GM18858 (cell line): ENCODE measurements at regions not wholly inside any gene's neighbourhood (a gene's known extent, or its start where the extent isn't known, plus 50 kb on each side); places are given as distances from the start of the nearest gene placed in this dataset.

Experiments
- ATAC-seq: cut with Tn5 transposase; IDR thresholded peaks from one replicate; pipeline ENCODE4 v1.9.1; 2021; ENCODE audit not compliant: unreplicated experiment

GRCh38 chr2:15733867-15734673 lies 142.4 kb downstream of the DDX1 start:
- no peak for ATAC-seq

DNA sequence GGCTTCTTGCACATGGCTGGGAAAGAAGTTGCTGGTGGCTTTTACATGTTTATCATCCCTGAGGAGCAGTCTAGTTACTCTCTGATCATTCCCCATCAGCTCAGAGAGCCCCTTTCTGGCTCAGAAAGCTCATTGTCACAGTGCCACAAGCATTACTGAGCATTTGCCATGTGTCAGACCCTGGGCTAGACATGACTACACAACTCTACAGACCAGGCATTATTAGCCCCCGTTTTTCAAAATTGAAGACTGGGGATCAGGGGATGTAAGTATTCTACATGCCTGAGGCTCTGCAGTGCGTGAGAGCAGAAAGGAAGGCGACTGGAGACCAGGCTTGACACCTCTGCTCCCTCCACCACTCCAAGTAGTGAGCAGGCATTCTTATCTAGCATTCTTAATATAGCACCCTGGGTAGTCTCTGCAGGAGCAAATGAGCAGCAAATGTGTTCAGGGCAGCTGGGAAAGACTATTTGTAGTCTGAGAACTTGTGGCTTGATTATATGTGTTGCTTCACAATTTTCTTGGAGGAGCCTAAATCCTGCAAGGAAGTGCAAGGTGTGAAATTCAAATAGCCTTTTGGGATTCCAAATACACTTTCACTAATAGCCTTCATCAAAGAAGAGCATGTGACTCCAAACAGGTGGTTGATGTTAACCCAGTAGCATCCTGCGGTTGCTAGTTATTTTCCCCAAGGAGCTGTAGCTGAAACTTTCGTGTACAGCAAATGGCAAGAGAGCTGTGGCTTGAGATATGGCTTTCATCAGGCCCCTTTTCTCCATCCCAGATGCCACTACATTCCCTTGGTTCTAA lies 143.2 kb downstream of the DDX1 start:
- ATAC-seq, result no peak

DNA sequence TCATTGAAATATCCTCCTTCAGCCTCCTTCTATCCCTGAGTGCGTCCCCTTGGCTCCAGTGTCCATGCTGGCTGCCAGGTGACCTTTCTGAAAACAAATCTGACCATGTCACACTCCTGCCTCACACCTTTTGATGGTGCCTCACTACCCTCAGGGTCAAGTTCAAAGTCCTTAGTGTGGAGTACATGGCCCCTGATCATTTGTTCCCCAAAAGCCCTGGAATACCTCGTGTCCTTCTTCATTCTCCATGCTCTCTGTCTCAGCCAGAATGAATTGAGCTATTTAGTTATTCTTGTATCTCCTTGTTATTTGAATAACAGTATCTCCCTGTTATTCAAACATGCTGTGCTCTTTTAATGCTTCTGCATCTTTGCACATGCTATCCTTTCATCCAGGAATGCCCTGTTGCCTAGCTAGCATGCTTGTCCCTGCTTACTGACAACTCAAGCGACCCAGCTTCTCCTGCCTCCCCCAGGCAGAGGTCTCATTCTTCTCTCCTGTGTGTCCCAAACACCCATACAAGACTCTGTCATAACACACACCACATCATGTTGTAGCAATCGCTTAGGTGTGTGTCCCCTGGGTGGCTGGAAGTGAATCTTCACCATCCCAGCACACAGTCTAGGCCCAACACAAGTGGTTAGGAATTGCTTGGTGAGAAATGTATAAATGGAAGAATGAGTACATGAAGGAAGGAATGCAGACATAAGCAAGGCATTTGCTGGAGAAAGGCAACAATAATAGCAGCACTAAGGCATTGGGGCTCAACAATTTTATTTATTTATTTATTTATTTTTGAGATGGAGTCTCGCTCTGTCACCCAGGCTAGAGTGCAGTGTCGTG lies 144.0 kb downstream of the DDX1 start:
- ATAC-seq, result no peak

DNA sequence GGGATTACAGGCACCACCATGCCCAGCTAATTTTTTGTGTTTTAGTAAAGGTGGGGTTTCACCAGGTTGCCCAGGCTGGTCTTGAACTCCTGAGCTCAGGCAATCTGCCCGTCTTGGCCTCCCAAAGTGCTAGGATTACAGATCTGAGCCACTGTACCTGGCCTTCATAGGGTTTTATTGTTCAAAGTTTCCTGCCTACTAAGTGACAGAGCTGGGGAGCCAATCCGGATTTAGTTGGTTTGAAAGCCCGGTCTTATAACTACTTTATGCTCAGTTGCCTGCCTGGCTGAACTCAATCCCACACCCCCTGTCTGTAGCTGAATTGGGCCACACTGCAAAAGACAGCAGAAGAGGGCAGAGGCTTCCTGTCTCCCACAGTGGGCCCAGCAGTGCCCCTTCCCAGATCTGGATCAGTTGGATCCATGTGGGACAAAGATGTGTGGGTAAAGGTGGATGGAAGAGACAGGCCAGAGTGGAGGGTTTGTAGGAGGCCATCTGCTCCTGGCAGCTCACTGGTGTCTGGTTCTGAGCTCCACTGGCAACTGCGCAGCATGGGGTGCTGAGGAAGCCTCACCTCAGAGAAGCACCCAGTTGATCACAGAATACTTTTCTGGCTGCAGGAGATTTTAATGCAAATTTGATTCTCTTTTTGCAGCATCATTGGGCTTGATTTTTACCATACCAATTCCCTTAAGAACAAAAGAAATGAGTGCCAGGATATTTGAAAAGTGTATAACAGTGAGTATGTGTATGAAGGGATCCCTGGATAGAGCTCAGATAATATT lies 144.9 kb downstream of the DDX1 start:
- ATAC-seq, result no peak

- ATAC-seq, result no peak
Observed at GRCh38 chr2:15737314-15738224, 145.9 kb downstream of the DDX1 start.

DNA sequence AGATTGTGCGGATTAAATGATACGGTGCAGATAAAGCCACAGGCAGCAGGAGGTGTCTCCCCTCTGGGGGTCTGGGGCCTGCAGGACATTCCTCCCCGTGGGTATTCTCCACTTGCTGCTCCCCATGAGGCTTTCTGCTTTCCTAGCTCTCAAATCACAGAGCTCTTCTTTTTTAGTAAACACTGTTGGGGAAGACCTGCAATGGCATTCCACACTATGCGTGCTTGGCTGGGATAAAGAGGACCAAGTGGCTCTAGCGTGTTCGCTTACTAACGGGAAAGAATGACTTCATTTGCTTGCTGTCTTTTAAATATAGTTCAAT lies 146.5 kb downstream of the DDX1 start:
- ATAC-seq, result no peak

GRCh38 chr2:15738943-15739342 lies 147.3 kb downstream of the DDX1 start:
- no peak for ATAC-seq

- no peak for ATAC-seq
Observed at GRCh38 chr2:15744820-15745219, 153.2 kb downstream of the DDX1 start.

GRCh38 chr2:15745350-15745749 lies 153.7 kb downstream of the DDX1 start:
- ATAC-seq, result no peak

DNA sequence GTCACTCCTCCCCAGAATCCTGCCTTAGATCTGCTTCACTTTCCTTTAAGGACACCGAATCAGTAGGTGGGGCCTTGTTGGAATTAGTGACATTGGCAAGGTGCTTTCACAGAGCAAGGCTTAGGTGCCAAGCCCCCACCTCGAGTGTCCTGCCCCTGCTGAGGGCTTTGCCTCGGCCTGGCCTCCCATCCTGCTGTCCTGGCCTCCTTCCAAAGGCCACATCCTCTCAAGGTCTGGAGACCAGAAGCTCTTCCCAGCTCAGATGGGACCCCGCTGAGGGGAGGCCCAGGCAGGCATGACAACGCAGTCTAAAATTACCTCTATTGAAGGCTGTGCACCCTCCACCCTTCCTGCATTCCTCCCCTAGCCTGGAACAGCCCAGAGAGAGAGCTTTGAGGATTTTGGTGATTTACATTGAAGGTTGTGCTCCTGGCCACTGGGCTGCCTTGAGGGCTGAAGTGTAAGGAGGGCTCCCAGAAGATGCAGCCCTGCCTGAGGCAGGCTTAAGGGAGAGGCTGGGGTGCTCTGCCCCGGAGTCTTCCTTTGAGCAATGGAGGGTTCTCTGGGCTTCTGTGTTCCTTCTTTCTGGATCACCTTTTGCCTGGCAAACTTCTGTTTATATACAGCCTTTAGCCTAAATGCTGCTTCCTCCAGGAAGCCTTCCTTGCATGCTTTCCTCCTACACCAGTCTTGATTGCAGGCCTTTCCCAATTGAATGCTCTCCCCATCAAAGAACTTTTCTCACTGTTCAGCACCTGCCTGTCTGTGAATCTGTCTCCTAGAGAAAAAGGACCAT lies 154.4 kb downstream of the DDX1 start:
- no peak for ATAC-seq

- ATAC-seq, result no peak
Observed at GRCh38 chr2:15746703-15747550, 155.3 kb downstream of the DDX1 start.

- no peak for ATAC-seq
Observed at GRCh38 chr2:15747603-15748471, 156.2 kb downstream of the DDX1 start.

DNA sequence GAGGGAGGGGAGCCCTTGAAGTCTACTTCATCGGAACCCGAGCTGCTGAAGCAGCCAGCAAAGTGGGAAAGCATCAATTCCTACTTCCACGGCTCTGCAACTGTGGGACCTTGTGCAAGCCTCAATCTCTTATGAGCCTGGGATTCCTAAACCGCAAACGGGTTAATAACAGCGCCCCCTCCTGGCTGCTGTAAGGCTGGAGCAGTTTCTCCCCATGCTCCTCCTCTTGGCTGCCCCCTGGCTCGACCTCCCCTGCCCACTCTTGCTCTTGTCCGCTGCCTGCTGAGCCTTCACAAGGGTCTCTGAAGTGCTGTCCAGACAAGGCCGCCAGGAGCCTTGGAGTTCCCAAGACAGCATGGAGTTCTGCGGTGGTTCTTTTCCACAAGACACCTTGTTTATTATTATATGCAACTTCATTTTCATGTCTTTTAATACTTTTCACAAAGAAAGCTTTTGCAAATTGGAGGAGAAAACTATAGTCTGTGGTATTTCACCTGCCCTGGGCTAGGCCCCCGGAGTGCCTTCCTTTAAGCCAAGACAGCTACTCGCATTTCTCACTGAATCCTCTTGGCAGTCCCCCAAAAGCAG lies 157.2 kb downstream of the DDX1 start:
- no peak for ATAC-seq

DNA sequence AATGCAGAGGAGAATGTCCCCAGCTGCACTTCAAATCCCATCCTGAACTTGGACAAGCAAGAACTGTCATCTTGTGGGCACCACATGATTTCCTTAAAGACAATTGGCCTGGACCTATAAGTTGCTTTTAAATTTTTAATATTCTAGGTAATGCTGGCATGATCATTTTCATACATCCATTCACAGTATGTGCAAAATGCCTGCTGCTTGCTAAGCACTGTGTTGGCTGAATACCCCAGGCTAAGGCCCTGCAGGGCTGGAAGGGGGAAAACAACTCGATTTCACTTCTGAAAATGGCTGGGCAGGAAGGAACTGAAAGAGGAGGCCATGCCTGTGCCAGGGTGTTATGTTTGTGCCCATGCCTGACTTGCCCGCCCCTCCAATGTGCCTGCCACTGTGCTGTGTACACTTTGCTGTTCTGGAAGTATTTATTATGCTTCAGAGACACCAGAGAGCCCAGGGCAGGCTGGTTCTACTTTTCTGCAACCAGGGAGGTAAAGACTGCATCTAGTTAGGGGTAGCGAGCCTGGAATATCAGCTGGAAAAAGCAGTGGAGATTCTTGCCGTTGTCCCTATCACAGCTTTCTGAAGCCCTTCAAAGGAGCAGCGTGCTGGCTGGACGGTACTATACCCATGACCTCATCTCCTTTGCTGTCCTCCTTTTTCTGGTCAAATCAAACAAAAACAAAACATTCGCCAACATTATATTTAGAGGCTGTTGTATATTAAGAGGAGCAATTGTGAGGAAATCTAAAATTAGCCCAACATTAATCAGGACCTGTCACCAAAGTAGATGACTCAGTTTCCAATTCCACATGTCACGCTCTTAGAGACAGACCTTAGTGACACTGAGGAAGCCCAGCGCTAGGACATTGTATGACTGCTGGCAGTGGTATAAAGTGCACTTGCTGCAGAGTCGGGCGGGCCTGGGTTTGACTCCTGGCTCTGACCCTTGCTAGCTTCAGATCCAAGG lies 158.1 kb downstream of the DDX1 start:
- ATAC-seq, result no peak

DNA sequence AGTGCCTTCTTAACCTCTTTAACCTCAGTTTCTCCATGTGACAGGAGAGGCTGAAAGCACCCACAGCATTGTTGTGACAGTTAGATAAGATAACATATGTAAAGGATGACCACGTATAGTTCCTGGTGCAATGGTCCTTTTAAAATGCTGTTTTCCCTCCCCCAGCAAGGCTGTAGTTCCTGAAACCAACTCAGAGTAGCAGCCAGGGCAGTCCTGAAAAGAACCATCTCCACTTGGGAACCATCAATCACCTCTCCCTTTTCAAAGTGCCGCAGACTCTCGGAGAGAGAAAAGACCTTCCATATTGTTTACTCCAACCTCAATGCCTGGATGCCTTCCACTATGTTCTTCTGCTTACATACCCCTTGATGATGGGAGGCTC lies 158.8 kb downstream of the DDX1 start:
- no peak for ATAC-seq
